Fibroblast of lung (primary cell): ENCODE measurements at regions not wholly inside any gene's neighbourhood (a gene's known extent, or its start where the extent isn't known, plus 50 kb on each side); places are given as distances from the start of the nearest gene placed in this dataset.
"Not testable (repeated sequence)": the region's sequence is repeated elsewhere in the genome, so short reads cannot be mapped to it uniquely, and the experiment has no call there.

Experiments
- CTCF ChIP-seq, 2 donors: IDR thresholded peaks in 1 of 2; conservative IDR thresholded peaks in 1 of 2; 1 replicate in 1 of 2; 2 replicates in 1 of 2; pipeline ENCODE4 v1.5.1; 2011 to 2012; ENCODE audit warnings: low read length in 2 of 2, control low read depth in 1 of 2, inconsistent platforms in 1 of 2, low read depth in 1 of 2, mild to moderate bottlenecking in 1 of 2
- EZH2 ChIP-seq: IDR thresholded peaks from 2 replicates; pipeline ENCODE4 v1.5.1; 2012; ENCODE audit warnings: low read length, control low read depth, mild to moderate bottlenecking; ENCODE audit errors: missing control alignments

- TF ChIP-seq CTCF (conservative IDR thresholded peaks at IDR 0.05 in 1 of 2, IDR thresholded peaks at IDR 0.05 in 1 of 2; ENCODE audit: low read depth in 1 of 2, low read length in 2 of 2); EZH2: not testable (repeated sequence)
Observed at GRCh38 chr4:9707281-9707680, 74.2 kb upstream of the DRD5 start.
